Stimulated activated CD8-positive, alpha-beta memory T cell treated with anti-CD3 and anti-CD28 coated beads, Interleukin-7, amount 100 ng/mL, for 48 hours (primary cell): ENCODE measurements at regions not wholly inside any gene's neighbourhood (a gene's known extent, or its start where the extent isn't known, plus 50 kb on each side); places are given as distances from the start of the nearest gene placed in this dataset.

Experiments
- DNase-seq, 2 donors: peaks; one replicate each; pipeline ENCODE4 v3.0.0-alpha.2; 2020; ENCODE audit warnings: low read depth in 1 of 2; ENCODE audit errors: extremely low read depth in 1 of 2

DNA sequence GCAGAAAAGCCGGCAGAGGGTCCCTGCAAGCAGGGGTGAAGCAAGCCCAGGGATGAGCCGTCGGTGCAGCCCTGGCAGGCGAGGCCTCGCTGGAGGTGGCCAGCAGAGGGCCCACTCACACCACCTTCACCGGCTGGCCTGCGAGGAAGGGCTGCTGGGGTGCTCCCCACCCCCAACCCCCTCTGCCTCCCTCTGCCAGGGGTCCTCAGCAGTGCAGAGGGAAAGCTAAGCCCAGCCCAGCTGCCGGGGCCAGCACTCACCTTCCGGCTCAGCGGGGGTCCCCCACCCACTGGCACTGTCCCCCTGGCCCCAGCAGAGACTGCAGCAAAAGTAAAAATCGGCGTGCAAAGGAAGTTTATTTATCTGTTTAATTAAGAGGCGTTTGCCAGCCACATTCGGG, 113.4 kb downstream of the ENGASE start:
- DNase-seq: no peak

DNA sequence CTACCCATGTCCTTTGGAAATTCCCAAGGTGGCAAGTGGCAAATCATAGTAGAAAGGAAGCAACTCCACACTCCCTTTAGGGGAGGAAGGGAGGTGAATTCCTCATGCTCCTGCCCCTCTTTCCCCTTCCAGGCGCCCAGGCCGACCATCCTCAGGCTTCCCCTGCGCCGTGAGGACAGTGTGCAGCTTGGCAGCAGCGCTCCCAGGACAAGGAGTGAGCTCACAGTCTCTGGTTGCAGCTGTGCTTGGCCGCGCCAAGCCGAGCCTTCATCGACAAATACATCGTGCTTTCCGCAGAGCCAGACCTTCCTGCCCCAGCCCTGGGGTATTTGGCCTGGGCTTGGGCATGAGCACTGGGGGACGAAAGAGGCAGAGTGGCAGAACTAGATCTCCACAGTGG, 112.6 kb downstream of the ENGASE start:
- no peak for DNase-seq

DNA sequence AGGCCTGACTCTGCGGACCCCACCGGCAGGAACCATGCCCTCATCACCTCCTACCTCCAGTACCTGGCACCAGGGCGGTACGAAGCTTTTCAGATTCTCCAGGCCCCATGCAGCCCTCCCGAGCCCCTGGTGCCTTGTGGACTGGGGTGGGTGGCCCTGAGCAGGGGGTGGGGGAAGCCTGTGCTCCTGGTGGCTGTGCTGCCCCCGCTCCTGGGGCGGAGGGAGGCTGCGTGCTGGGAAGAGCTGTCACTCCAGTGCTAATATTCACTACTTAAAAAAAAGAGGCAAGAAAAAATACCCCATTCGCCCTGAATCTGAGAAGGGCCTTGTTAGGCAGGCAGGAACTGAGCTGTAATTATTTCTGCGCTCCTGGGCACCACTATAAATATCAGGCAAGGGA, 111.8 kb downstream of the ENGASE start:
- DNase-seq: no peak

DNA sequence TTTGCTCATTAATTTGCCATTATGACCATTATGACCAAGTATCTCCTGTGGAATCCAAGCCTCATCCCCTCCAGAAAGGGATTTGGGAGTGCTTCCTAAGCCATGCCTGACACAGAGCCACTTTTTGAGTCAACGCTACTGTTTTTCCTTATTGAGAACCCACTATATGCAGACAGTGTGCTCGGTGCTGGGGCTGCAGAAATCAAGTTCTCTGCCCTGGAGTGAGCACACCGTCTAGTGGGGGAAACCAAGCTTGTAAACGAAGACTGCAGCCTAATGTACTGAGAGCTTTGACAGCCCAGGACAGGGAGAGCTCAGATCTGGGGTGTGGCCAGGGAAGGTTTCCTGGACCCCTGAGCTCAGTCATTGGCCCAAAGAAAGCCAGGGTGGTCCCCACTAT, 111.0 kb downstream of the ENGASE start:
- DNase-seq: no peak

DNA sequence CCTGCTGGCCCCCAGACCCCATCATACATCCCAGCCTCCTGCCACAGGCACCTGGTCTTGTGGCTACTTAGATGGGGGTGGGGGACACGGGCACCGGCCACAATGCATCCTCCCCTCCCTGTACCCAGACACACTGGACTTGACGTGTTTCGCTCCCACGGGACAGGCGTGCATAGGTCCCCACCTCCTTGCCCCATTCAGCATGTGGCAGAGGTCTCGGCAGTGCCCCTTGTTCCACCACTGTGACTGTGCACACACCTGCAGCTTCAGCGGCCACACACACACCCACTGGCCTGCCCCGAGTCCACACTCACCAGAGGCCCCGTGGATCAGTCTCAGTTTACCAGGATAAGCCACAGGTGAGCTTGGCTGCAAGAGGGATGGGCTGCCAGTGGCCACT, 109.6 kb downstream of the ENGASE start:
- no peak for DNase-seq

DNA sequence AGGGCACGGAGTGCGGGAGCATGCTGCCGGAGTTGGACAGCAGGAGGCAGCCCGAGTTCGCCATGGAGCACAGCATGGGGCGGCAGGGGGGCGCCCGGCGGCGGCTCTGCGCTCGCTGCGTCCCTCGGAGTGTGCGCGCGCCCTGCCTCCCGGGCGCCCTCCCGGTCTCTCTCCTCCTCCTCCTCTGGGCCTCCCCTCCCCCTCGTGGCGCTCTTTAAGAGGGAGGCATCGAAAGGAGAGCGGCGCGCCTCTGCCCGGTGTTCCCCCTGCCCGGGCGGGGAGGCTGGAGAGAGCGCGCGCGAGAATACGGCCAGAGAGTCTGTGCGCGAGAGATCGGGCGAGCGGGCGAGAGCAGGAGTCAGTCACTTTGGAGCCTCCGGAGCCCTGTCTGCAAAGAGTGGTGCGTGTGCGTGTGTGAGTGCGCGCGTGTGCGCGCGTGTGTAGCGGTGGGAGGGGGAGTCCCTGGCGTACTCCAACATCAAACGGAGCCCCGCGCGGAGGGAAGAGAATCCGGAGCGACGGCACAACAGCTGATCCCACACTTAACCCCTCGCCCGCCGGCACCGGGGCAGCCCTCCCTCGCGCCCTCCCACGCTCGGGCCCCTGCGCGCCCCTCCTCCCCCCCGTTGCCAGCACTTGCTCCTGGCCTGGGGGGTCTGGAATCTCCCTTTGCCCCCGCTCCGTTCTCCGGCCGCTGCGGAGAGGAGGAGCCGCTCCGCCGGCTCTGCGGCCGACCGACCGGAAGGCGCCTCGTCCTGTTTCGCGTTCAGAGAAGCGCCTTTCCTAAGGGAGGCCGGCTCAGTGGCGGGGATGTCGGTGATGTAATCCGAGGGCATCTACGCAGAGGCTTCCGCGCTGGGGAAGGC, 108.9 kb downstream of the ENGASE start:
- no peak for DNase-seq

DNA sequence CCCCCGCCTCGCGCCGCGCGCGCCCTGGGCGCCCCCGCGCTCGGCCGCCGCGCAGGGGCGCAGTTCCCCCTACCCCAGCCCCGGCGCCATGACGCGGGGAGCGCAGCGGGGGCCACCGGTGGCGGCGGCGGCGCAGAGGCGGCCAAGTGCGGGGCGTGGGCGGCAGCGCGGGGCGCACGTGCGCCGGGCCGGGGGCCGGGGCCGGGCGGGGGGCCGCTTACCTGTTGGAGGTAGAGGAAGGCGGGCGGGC, 108.3 kb downstream of the ENGASE start:
- DNase-seq: no peak

DNA sequence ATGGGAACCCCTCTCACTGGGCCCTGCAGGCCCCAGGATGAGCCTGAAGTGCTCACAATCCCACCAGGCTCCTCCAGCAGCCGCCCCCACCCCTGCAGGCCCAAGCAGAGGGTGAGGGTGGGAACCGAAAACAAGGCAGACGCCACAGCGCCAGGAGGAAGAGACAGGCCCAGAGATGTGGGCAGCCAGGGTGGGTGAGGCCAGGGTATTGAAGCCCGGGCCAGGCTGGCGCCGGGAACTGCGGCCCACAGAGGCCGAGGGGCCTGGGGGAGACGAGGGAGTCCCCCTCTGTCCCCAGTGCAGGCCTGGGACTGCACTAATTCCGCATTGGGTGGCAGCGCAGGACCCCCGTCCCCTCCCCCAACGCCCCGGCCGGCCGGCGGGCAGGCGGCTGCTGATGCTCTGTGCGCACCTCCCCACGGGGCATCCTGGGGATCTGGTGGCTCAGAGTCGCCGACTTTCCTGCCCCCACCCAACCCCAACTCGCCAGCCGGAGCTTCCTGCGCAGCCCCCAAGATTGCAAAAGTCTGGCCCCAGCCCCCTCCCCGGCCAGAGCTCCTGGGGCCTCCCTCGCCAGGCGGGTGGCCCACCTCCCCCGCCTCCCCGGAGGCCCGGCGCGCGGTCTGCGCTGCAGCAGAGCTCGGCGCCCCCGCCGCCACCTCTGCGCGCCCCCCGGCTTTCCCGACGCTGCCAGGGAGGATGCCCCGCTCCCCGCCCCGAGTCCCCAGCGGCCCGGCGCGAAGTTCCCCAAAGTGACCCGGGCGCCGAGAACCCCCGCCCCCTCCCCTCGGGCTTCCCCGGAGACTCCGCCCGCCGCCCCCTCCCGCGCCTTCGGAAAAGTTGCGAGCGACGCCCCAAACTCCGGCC, 107.8 kb downstream of the ENGASE start:
- no peak for DNase-seq

DNA sequence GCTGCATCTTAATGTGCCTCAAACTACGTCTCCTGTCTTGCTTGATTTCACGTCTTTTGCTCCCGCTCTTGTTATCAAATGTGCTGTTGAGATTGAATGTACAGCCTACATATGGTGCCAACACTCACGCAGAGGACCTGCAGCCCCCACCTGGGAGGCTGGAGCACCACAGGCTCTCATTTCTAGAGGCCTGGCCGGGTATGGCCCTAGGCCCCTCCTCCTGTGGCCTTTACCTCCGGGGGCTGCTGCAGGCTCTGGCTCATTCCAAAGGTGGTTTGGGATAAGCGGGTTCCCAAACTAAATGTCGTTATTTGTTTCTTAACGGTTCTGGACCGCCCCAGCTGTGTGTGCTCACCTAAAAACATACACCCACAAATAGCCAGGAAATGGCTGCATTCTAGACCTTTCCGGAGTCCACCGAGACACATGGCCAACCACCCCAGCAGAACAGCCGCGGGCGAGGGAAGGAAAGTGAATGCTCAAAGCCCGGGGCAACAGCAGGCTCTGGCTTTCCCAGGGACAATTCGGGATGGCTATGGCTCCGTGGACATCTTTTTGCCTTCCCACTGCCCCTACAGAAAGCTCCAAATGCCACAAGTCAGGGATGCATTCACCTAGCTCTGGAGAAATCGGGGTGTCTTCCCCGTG, 105.9 kb downstream of the ENGASE start:
- no peak for DNase-seq

DNA sequence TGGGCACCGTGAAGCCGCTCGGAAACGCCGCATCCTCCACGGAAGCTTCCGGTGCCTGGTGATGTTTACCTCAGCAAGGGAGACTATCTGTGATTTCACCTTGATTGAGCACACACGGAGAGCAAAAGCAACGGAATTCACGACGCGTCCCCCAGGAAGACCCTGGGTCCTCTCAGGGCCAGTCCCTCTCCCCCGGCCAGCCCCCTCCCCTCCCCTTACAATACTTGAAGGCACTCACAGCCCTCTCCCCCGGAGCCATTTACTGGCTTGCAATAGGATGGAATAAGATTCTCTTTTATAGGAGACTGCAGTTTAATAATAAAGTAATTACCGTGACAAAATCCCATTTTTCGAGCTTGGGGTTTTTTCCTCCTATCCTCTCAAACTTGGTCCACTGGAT, 104.7 kb downstream of the ENGASE start:
- no peak for DNase-seq

DNA sequence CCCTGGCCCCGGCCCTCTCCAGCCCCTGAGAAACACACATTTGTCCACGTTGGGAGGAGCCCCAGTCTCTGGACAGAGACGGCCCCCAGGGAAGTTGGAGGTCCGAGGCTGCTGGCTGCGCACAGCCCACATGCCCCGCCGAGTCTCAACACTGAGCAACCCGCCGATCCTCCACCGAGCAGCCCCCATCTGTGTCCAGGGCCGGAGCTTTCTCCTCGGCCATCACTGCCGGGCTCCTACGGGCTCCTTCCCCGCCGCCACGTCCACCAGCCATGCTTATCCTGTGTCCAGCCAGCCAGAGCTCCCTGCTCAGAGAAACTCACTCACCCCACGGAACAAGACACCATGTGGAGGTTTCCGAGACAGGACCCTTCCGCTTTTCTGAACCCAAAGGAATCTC, 103.3 kb downstream of the ENGASE start:
- DNase-seq: no peak

DNA sequence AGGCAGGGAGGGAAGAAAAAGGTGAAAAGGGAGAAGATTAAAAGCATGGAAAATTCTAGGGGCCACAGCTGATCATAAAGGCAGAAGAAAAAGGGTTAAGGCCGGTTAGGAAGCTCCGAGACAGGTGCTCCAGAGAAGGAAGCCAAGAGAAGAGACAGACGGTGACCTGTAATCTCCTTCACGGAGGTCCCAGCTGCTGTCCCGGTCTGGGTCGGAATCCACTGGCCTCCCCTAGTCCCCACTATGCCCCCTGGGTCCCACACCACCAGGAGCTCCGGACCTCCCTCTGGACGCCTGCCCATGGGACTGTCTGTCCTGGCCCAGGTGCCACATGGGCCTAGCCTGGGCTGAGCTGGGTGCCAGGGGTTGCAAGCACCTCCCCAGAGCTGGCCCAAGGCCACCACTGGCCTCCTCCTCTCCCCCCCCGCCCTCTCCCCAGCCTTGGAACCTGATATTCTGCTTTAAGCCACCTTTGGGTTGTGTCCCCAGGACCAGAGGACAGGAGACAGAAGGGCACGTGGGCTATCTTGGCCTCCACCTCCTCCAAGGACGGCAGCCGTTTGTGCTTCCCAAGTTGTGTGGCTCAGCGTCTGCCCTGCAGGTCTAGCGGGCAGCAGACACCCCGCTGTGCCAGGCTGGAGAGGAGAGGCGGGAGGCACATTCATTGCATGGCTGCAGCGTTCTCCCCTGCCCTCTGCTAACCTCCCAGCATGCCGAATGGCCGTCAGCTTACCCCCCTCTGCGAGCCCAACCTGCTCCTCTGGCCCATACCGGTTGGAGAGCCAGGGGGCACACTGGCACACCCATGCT, 102.4 kb downstream of the ENGASE start:
- no peak for DNase-seq

DNA sequence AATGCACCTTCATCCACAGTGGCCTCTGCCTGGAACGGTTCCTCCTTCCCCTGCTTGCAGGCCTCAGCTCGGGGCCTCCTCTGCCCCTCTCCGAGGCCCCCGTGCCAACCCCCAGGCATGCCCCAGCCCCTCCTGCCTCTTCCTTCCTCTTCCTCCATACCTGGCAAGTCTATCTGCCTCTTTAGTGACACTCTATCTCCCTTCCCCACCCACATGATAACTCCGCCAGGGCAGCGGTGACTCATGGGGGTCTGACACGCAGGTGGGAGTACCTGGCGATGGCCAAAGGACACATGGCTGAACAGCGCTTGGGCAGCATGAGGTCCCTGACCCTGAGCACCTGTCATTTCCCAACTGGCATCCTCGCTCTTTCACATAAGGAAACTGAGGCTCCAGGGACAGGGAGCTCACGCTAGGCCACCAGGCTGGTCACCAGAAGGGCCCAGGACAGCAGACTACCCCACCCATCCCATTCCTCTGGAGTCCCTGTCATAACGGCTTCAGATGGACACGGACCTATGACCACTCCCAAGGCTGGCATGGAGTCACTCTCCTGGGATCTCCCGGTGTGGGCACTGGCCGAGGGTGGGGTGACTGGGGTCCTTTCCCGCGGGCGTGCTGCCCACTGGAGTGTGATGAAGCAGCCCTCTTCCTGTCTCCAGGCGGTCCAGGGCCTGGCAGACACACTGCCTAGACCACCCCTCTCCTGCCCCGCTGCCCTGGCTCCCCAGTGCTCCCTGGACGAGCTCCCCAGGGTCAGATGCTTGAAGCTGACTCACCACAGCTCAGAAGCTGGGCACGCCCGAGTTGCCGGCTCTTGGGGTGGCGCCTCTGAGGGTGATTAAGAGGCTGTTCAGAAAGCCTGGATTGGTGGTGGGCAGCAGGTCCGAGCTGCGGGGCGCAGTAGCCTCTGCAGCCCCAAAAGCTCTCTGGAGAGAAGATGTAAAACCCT, 100.6 kb downstream of the ENGASE start:
- no peak for DNase-seq

DNA sequence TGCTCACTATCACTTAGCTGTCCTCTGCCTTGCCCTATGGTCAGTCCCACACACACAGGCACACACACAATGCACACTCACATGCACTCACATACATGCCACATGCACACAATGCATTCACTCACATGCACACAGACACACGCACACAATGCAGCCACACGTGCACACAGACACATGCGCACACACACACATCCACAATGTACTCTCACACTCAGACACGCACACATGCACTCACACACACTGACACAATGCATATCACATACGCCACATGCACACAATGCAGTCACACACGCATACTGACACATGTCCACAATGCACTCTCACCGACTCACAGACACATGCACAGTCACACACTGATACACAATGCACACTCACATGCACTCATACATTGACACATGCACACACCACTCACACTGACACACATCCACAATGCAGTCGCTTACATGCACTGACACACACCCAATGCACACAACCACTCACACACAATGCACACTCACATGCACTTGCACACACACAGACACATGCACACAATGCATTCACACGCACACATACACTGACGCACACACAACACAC, 99.7 kb downstream of the ENGASE start:
- DNase-seq: no peak

DNA sequence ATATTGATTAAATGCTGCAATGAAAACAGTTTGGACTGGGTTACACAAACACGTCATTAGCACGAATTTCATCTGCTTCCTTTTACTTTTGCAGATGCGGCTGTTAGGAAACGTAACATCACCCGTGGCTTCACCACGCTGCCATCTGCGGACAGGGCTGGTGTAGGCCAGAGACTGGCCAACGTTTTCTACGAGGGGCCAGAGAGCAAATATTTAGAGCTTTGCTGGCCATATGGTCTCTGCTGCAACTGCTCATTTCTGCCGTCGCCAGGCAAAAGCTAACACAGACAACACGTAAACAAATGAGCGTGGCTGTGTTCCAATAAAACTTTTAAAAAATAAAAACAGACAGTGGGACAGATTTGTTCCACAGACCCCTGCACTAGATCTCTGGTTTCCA, 96.6 kb downstream of the ENGASE start:
- DNase-seq: no peak

DNA sequence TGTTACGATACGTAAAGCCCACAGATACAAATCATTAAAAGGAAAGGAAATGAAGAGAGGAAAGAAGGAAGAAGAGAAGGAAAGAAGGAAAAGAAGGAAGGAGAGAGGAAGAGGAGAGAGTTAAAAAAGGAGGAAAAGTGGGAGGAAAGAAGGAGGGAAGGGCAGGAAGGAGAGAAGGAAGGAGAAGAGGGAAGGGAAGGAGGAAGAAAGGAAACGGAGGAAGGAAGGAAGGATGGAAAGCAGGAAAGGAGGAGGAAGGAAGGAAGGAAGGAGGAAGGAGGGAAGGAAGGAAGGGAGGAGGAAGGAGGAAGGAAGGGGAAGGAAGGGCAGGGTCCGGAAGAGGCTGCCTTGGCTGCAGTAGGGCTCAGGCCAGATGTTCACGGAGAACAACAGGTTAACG, 95.2 kb downstream of the ENGASE start:
- DNase-seq: no peak

DNA sequence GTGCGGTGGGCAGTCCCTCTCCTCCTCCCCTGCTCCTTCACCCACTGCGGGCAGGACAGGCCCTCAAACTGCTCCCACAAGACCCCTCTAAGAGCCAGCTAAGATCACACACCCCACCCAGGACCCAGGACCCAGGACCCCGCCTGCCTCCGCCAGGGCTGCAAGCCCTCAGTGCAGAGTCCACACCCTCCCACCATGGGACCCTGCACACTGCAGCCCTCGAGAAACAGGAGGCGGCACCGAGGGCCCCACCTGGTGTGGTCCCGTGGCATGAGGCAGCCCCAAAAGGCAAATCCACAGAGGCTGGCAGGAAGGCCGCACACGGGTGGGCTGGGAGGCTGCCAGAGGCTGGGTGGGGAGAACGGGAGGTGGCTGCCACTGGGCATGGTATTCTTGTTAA, 94.7 kb downstream of the ENGASE start:
- no peak for DNase-seq

DNA sequence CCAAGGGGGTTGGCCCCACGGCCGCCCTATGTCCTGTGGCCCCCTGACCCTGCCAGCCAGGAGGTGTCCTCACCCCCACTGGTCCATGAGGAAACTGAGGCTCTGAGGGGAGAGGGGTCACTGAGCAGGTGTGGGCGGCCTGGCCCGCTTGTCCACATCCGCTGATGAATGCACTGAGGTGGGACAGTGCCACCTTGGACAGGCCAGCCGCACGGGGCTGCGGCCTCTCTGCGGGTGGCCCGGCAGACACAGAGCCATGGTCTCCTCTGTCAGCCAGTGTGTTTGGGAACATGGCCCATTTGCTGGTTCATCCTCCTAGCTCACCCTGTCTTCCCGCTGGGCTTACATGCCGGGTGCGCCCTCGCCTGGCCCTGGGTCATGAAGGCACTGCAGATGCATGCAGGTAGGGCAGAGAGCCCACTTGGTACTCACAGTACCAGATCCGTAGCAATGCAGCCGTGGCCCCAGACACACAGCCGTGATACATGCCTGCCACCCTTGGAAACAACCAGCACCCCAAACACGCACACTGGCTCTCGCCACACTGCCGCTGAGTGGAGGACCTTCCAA, 93.9 kb downstream of the ENGASE start:
- no peak for DNase-seq

DNA sequence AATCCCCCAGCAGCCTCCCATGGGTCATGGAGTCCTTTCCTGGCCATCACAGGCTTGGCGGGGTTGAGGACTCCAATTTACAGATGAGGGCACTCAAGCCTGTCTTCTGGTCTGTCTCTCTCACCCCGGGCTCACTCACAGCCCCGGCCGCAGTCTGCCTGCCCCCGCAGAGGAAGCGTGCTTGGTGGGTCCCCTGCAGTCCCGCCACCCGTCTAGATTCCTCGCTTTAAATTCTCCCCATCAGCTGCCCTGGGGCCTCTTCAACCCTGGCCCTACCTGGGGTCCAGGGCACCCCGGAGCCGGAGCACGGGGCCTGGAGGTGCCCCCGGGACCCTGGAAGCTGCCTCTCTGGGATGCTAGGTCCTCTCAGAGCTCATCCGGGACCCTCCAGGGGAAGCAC, 92.9 kb downstream of the ENGASE start:
- DNase-seq: no peak
